Neural crest cell (in vitro differentiated cells): ENCODE measurements at regions not wholly inside any gene's neighbourhood (a gene's known extent, or its start where the extent isn't known, plus 50 kb on each side); places are given as distances from the start of the nearest gene placed in this dataset.
"Not testable (repeated sequence)": the region's sequence is repeated elsewhere in the genome, so short reads cannot be mapped to it uniquely, and the experiment has no call there.

Experiments
- DNase-seq: peaks from one replicate; pipeline ENCODE4 v3.0.0; 2021; ENCODE audit warnings: low read depth, mixed read lengths, low spot score
- H3K27ac Mint-ChIP-seq: one replicate; pipeline ENCODE4 v1.8.0; 2021; ENCODE audit warnings: mild to moderate bottlenecking, mixed read lengths; ENCODE audit not compliant: unreplicated experiment
- H3K27me3 Mint-ChIP-seq: 2 replicates; pipeline ENCODE4 v1.8.0; 2021; ENCODE audit warnings: low read depth, mild to moderate bottlenecking, mixed read lengths
- H3K36me3 Mint-ChIP-seq: 2 replicates; pipeline ENCODE4 v1.8.0; 2021; ENCODE audit warnings: low read depth, mild to moderate bottlenecking, mixed read lengths
- H3K4me1 Mint-ChIP-seq: 2 replicates; pipeline ENCODE4 v1.8.0; 2021; ENCODE audit warnings: mixed read lengths
- H3K4me3 Mint-ChIP-seq: one replicate; pipeline ENCODE4 v1.8.0; 2021; ENCODE audit warnings: mild to moderate bottlenecking, mixed read lengths
- H3K9me3 Mint-ChIP-seq: 2 replicates; pipeline ENCODE4 v1.8.0; 2021; ENCODE audit warnings: mixed read lengths
- CTCF ChIP-seq: fragments of 200-600 bp; sonication (generic); conservative IDR thresholded peaks from 2 replicates; pipeline ENCODE4 v1.5.0; 2021; ENCODE audit warnings: antibody characterized with exemption, mild to moderate bottlenecking

- Mint-ChIP-seq H3K27ac (no peak overlapping the region), H3K27me3 (no peaks in the 10 kb centered on the region), H3K36me3 (no peaks in the 10 kb centered on the region), H3K9me3 (no peaks in the 10 kb centered on the region), H3K4me3 (no peak overlapping the region), H3K4me1 (no peaks in the 10 kb centered on the region)
- no peak for TF ChIP-seq CTCF
- DNase-seq = no peak
Measured at GRCh38 chr20:4465855-4466545, 216.9 kb upstream of the ADRA1D start.

GRCh38 chr20:4465212-4465611, 216.1 kb upstream of the ADRA1D start:
- DNase-seq = no peak
- H3K4me3 Mint-ChIP-seq = no peak overlapping the region
- H3K9me3 Mint-ChIP-seq = no peaks in the 10 kb centered on the region
- H3K27me3 Mint-ChIP-seq = no peaks in the 10 kb centered on the region
- H3K27ac Mint-ChIP-seq = no peak overlapping the region
- no peak for TF ChIP-seq CTCF
- no peaks in the 10 kb centered on the region for H3K4me1 Mint-ChIP-seq
- H3K36me3 Mint-ChIP-seq = no peaks in the 10 kb centered on the region

GRCh38 chr20:4462801-4463200, 213.7 kb upstream of the ADRA1D start:
- not testable (repeated sequence) for DNase-seq, H3K27ac Mint-ChIP-seq, H3K4me1 Mint-ChIP-seq, H3K4me3 Mint-ChIP-seq, H3K27me3 Mint-ChIP-seq, H3K9me3 Mint-ChIP-seq, H3K36me3 Mint-ChIP-seq

- H3K4me1 Mint-ChIP-seq = peaks cover 11% of the 10 kb centered on the region
- TF ChIP-seq CTCF = no peak
- H3K27me3 Mint-ChIP-seq = no peaks in the 10 kb centered on the region
- no peak for DNase-seq
- no peak overlapping the region for H3K4me3 Mint-ChIP-seq
- peaks cover 9% of the 10 kb centered on the region for H3K9me3 Mint-ChIP-seq
- no peak overlapping the region for H3K27ac Mint-ChIP-seq
- H3K36me3 Mint-ChIP-seq = no peaks in the 10 kb centered on the region
Measured at GRCh38 chr20:4459081-4459480, 210.0 kb upstream of the ADRA1D start.

- no peak for TF ChIP-seq CTCF
- Mint-ChIP-seq H3K36me3 (no peaks in the 10 kb centered on the region), H3K27ac (no peak overlapping the region), H3K27me3 (no peaks in the 10 kb centered on the region), H3K4me1 (peaks cover 11% of the 10 kb centered on the region), H3K9me3 (peaks cover 9% of the 10 kb centered on the region), H3K4me3 (no peak overlapping the region)
- no peak for DNase-seq
Measured at GRCh38 chr20:4457566-4458543, 208.8 kb upstream of the ADRA1D start.

- peaks cover 11% of the 10 kb centered on the region for H3K4me1 Mint-ChIP-seq
- no peak overlapping the region for H3K4me3 Mint-ChIP-seq
- H3K27me3 Mint-ChIP-seq = no peaks in the 10 kb centered on the region
- no peak for TF ChIP-seq CTCF
- peaks cover 9% of the 10 kb centered on the region for H3K9me3 Mint-ChIP-seq
- no peaks in the 10 kb centered on the region for H3K36me3 Mint-ChIP-seq
- DNase-seq = no peak
- no peak overlapping the region for H3K27ac Mint-ChIP-seq
Measured at GRCh38 chr20:4455996-4456395, 206.9 kb upstream of the ADRA1D start.
